ENCODE measurements at regions not wholly inside any gene's neighbourhood (a gene's known extent, or its start where the extent isn't known, plus 50 kb on each side); places are given as distances from the start of the nearest gene placed in this dataset.

DNA sequence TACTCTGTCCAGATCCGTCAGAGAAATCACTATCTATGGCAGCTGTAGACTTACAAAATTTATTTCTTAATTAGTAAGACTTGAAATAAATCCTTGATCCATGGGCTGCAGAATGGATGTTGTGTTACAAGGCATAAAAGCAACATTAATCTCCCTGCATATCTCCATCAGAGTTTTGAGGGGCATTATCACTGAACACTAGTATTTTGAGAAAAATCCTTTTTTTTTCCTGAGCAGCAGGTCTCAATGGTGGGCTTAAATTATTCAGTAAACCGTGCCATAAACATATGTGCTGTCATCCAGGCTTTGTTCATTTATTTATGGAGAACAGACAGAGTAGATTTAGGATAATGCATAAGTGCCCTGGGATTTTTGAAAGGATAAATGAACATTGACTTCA is 457.9 kb upstream of the CTSO start:
- Histone ChIP-seq H3K36me3 (no peaks in the 10 kb centered on the region), H3K4me1 (no peaks in the 10 kb centered on the region), H3K9me3 (peaks cover 0 to 4% (median 0%) of the 10 kb centered on the region in 4 donors), H3K27me3 (no peaks in the 10 kb centered on the region), H3K4me3 (no peak overlapping the region), H3K27ac (no peak overlapping the region)
- TF ChIP-seq EP300 (IDR thresholded peaks at IDR 0.05) (no peak), POLR2A (IDR thresholded peaks at IDR 0.05) (no peak)
- TF ChIP-seq, protein P1, sequence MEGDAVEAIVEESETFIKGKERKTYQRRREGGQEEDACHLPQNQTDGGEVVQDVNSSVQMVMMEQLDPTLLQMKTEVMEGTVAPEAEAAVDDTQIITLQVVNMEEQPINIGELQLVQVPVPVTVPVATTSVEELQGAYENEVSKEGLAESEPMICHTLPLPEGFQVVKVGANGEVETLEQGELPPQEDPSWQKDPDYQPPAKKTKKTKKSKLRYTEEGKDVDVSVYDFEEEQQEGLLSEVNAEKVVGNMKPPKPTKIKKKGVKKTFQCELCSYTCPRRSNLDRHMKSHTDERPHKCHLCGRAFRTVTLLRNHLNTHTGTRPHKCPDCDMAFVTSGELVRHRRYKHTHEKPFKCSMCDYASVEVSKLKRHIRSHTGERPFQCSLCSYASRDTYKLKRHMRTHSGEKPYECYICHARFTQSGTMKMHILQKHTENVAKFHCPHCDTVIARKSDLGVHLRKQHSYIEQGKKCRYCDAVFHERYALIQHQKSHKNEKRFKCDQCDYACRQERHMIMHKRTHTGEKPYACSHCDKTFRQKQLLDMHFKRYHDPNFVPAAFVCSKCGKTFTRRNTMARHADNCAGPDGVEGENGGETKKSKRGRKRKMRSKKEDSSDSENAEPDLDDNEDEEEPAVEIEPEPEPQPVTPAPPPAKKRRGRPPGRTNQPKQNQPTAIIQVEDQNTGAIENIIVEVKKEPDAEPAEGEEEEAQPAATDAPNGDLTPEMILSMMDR (IDR thresholded peaks at IDR 0.05): no peak
- no peak for DNase-seq (ENCODE audit: low spot score in 2 of 2)
- WGBS, 2 donors: 76 to 81% methylated on average over 2 of the region's 2 CpGs

DNA sequence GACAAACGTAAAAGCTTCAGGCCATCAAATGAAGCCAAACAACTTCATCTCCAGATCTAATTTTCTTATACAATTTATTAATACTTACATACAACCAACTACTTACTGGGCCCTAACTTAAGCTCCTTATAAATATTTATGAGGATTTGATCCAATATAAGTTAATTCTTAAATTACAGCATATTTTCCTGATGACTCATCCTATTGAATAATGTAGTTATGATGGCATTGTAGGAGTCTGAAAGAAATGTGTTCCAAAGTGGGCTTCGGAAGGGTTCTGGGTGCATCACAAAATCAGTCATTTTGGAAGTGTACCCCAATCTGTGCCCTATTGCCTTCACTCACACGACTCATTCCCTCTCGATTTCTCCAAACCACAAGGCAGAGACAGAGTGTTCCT is 455.1 kb upstream of the CTSO start:
- WGBS, 2 donors: 78 to 79% methylated on average over 4 of the region's 4 CpGs
- TF ChIP-seq POLR2A (IDR thresholded peaks at IDR 0.05): no peak
- TF ChIP-seq, protein P1 (IDR thresholded peaks at IDR 0.05): no peak
- no peak for TF ChIP-seq EP300 (IDR thresholded peaks at IDR 0.05)
- no peak overlapping the region for H3K4me3 ChIP-seq
- no peak overlapping the region for H3K27ac ChIP-seq
- H3K27me3 ChIP-seq: no peaks in the 10 kb centered on the region
- H3K36me3 ChIP-seq: no peaks in the 10 kb centered on the region
- no peak for DNase-seq (ENCODE audit: low spot score in 2 of 2)
- no peaks in the 10 kb centered on the region for H3K4me1 ChIP-seq
- H3K9me3 ChIP-seq: peaks cover 0 to 18% (median 0%) of the 10 kb centered on the region in 4 donors

DNA sequence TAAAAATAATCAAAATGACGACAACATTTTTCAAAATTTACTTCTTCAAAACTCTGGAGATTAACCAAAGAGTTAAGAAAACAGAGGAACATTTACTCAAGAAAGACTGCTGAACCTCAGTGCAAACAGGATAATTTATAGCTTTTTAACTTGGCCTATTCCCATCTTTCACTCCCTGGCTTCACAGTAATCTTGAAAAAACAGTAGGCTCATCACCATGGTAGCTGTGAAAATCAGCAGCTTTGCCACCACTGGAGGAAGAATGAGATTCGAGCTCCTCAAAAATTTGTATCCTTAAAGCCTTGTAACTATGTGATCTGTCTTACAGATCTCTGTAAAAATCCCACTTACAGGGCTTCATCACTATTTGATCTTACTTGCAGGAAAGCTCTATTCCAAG is 447.7 kb upstream of the CTSO start:
- Histone ChIP-seq H3K4me3 (no peak overlapping the region), H3K27me3 (no peaks in the 10 kb centered on the region), H3K9me3 (peaks cover 0 to 24% (median 0%) of the 10 kb centered on the region in 4 donors), H3K27ac (no peak overlapping the region), H3K36me3 (no peaks in the 10 kb centered on the region), H3K4me1 (no peaks in the 10 kb centered on the region)
- 69 to 72% methylated on average over 2 of the region's 2 CpGs for WGBS, 2 donors
- TF ChIP-seq EP300 (IDR thresholded peaks at IDR 0.05): no peak
- TF ChIP-seq, protein P1 (IDR thresholded peaks at IDR 0.05): no peak
- no peak for TF ChIP-seq POLR2A (IDR thresholded peaks at IDR 0.05)
- no peak for DNase-seq (ENCODE audit: low spot score in 2 of 2)

DNA sequence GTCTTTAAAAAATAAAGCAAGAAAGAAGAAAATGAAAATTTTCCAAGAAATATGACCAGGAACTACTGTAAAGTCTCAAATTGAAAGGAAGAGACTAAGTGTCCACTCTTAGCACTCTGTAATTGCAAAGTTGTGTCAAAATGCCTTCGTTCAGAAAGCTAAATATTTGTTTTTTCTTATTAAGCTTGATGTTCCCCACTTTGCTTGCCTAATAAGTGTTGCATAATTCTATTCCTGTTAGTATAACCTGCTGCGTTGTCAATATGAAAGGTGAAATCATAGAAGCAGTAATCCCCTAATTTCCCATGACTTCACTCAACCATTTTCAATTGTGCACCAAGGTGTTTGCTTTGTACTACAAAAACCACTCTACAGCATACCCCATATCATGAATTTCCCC is 442.9 kb upstream of the CTSO start:
- Histone ChIP-seq H3K4me3 (no peak overlapping the region), H3K27me3 (no peaks in the 10 kb centered on the region), H3K27ac (no peak overlapping the region), H3K4me1 (no peaks in the 10 kb centered on the region), H3K36me3 (no peaks in the 10 kb centered on the region), H3K9me3 (no peaks in the 10 kb centered on the region)
- no peak for DNase-seq (ENCODE audit: low spot score in 2 of 2)
- WGBS, 2 donors: 86 to 87% methylated on average over 2 of the region's 2 CpGs
- TF ChIP-seq POLR2A (IDR thresholded peaks at IDR 0.05) (no peak), EP300 (IDR thresholded peaks at IDR 0.05) (no peak)
- TF ChIP-seq, protein P1 (IDR thresholded peaks at IDR 0.05): no peak

DNA sequence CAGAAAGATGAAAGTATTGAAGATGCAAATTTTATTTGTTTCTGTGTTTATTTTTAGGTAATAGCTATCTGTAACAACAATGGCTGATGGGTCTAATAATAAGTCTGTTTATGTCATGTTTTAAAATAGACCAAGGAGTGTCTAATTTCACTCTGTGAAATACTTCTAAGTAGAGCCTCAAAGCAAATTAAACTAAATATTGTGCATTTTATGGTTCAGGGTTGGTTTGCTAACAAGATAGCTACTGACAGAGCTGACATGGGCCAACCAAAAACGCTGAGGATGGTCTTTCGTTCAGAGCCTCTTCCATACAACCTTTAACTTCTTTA is 437.6 kb upstream of the CTSO start:
- no peaks in the 10 kb centered on the region for H3K36me3 ChIP-seq
- no peaks in the 10 kb centered on the region for H3K9me3 ChIP-seq
- WGBS, 2 donors: 84 to 91% methylated on average over 2 of the region's 2 CpGs
- H3K27ac ChIP-seq: no peak overlapping the region
- DNase-seq (ENCODE audit: low spot score in 2 of 2): no peak
- TF ChIP-seq POLR2A (IDR thresholded peaks at IDR 0.05): no peak
- no peak for TF ChIP-seq EP300 (IDR thresholded peaks at IDR 0.05)
- TF ChIP-seq, protein P1 (IDR thresholded peaks at IDR 0.05): no peak
- H3K4me3 ChIP-seq: no peak overlapping the region
- no peaks in the 10 kb centered on the region for H3K4me1 ChIP-seq
- H3K27me3 ChIP-seq: no peaks in the 10 kb centered on the region
